GM23248 (cell line): ENCODE measurements at regions not wholly inside any gene's neighbourhood (a gene's known extent, or its start where the extent isn't known, plus 50 kb on each side); places are given as distances from the start of the nearest gene placed in this dataset.

ENCODE experiments used
- DNase-seq: peaks from one replicate; pipeline ENCODE4 v3.0.0-alpha.2; 2015
- H2AFZ ChIP-seq: fragments of 200-600 bp; sonication (generic); 2 replicates; pipeline ENCODE4 v1.6.1; 2016; ENCODE audit warnings: antibody characterized with exemption
- H3F3A ChIP-seq: fragments of 200-600 bp; sonication (generic); 2 replicates; pipeline ENCODE4 v1.6.1; 2016; ENCODE audit warnings: mild to moderate bottlenecking, antibody characterized with exemption, mixed run types; ENCODE audit not compliant: insufficient read depth
- H3K27ac ChIP-seq: fragments of 200-600 bp; sonication (generic); 2 replicates; pipeline ENCODE4 v1.5.1; 2016; ENCODE audit warnings: mild to moderate bottlenecking
- H3K27me3 ChIP-seq: fragments of 200-600 bp; sonication (generic); replicated peaks from 2 replicates; pipeline ENCODE4 v1.6.1; 2016; ENCODE audit warnings: mild to moderate bottlenecking; ENCODE audit not compliant: insufficient read depth
- H3K36me3 ChIP-seq: fragments of 200-600 bp; sonication (generic); 2 replicates; pipeline ENCODE4 v1.6.1; 2016; ENCODE audit warnings: low read depth, mild to moderate bottlenecking
- H3K4me1 ChIP-seq: fragments of 200-600 bp; sonication (generic); 2 replicates; pipeline ENCODE4 v1.6.1; 2016; ENCODE audit warnings: mild to moderate bottlenecking; ENCODE audit not compliant: insufficient read depth
- H3K4me2 ChIP-seq: fragments of 200-600 bp; sonication (generic); one replicate; pipeline ENCODE4 v1.6.1; 2016; ENCODE audit warnings: mild to moderate bottlenecking; ENCODE audit not compliant: unreplicated experiment
- H3K4me3 ChIP-seq: fragments of 200-600 bp; sonication (generic); 2 replicates; pipeline ENCODE4 v1.5.1; 2016; ENCODE audit warnings: mild to moderate bottlenecking
- H3K79me2 ChIP-seq: fragments of 200-600 bp; sonication (generic); 2 replicates; pipeline ENCODE4 v1.6.1; 2016; ENCODE audit warnings: mild to moderate bottlenecking; ENCODE audit not compliant: insufficient read depth
- H3K9ac ChIP-seq: fragments of 200-600 bp; sonication (generic); 2 replicates; pipeline ENCODE4 v1.6.1; 2016; ENCODE audit warnings: mild to moderate bottlenecking
- H3K9me2 ChIP-seq: fragments of 200-600 bp; sonication (generic); 2 replicates; pipeline ENCODE4 v1.6.1; 2016; ENCODE audit warnings: mixed run types, mild to moderate bottlenecking, moderate library complexity; ENCODE audit not compliant: insufficient read depth
- H3K9me3 ChIP-seq: fragments of 200-600 bp; sonication (generic); one replicate; pipeline ENCODE4 v1.6.1; 2017; ENCODE audit warnings: low read depth
- H4K20me1 ChIP-seq: fragments of 200-600 bp; sonication (generic); 2 replicates; pipeline ENCODE4 v1.6.0; 2016; ENCODE audit not compliant: insufficient read depth
- EZH2 ChIP-seq: fragments of 200-600 bp; sonication (generic); IDR thresholded peaks from 2 replicates; pipeline ENCODE4 v1.6.1; 2018; ENCODE audit warnings: antibody characterized with exemption, mild to moderate bottlenecking; ENCODE audit not compliant: insufficient read depth, poor library complexity, severe bottlenecking
- EZH2phosphoT487 ChIP-seq: fragments of 200-600 bp; sonication (generic); IDR thresholded peaks from 2 replicates; pipeline ENCODE4 v1.6.1; 2018; ENCODE audit warnings: antibody characterized with exemption, moderate library complexity, mild to moderate bottlenecking, low read depth; ENCODE audit not compliant: insufficient read depth
- WGBS, 2 experiments: methylation state at CpG; one replicate each; pipeline ENCODE4 v1.1.6; 2015 to 2017; ENCODE audit warnings: low lambda C conversion rate in 2 of 2, low coverage in 1 of 2; ENCODE audit errors: missing lambda C conversion rate in 2 of 2; 5-methylcytosine and 5-hydroxymethylcytosine counted together
- in situ Hi-C: fragments of 300-500 bp; cut with MboI; formaldehyde crosslinking; loops from 2 replicates; pipeline ENCODE4 v1.15.0; 2020

DNA sequence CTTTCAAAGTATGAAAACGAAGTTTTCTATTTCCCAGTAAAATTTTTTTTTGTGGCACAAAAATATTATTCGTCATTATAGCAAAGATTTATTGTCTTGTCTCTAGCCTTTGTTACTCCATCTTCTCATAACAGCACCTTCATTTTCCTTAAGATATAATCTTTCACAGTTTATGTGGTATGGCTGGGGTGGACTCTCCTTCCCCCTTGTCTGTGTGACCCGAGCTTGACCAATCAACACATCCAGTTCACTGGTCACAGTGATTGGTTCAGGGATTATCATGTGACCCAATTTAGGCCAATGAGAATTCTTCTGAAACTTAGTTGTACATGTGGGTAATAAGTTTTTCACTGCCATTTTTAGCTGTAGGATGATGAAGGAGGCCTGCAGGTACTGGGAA lies 71.2 kb upstream of the DCBLD2 start:
- H2AFZ ChIP-seq, result no peak overlapping the region

DNA sequence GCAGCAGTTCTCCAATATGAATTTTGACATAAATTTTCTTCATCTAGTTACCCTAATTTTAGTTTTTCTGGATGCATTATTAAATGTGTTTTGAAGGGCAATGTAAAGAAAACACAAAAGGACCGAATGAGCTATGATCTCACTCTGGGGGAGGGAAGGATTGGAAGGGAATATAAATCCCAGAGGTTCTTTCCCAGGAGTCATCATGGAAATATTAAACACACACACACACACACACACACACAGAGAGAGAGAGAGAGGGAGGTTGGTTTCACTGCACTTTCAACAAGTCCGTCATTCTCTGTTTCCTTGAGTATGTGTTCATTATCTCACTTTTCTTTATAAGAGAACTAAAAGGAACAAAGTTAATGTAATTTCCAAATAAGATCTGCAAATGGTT lies 70.7 kb upstream of the DCBLD2 start:
- H3K27ac ChIP-seq, result peak overlapping the region; percentile 81
- H3K27me3 ChIP-seq, result no peaks in the 10 kb centered on the region
- H4K20me1 ChIP-seq, result no peaks in the 10 kb centered on the region
- WGBS, 2 experiments, result 14 to 25% methylated on average over 2 of the region's 2 CpGs
- peak overlapping the region; percentile 25 for H3K4me3 ChIP-seq
- peak; percentile 89 for DNase-seq
- no peaks in the 10 kb centered on the region for H3K9me3 ChIP-seq
- H3K4me2 ChIP-seq, result peak overlapping the region; percentile 61
- peaks cover 42% of the 10 kb centered on the region for H3F3A ChIP-seq
- no peak overlapping the region for H2AFZ ChIP-seq
- no peaks in the 10 kb centered on the region for H3K36me3 ChIP-seq
- no peaks in the 10 kb centered on the region for H3K79me2 ChIP-seq
- peaks cover 54% of the 10 kb centered on the region for H3K4me1 ChIP-seq
- in situ Hi-C loops, result no loop called here
- TF ChIP-seq EZH2phosphoT487 (peak; percentile 92), EZH2 (no peak)
- H3K9me2 ChIP-seq, result no peaks in the 10 kb centered on the region
- H3K9ac ChIP-seq, result peak overlapping the region; percentile 45

More for the DNA sequence above, 71.2 kb upstream of the DCBLD2 start:
- no peak for DNase-seq
- H3K27me3 ChIP-seq, result no peaks in the 10 kb centered on the region
- H3K9me3 ChIP-seq, result no peaks in the 10 kb centered on the region
- H3F3A ChIP-seq, result peaks cover 46% of the 10 kb centered on the region
- H3K9ac ChIP-seq, result no peak overlapping the region
- in situ Hi-C loops, result no loop called here
- H3K79me2 ChIP-seq, result no peaks in the 10 kb centered on the region
- WGBS, 2 experiments, result 89 to 90% methylated on average over 3 of the region's 3 CpGs
- no peak for TF ChIP-seq EZH2
- TF ChIP-seq EZH2phosphoT487, result no peak
- H3K4me3 ChIP-seq, result no peak overlapping the region
- peak overlapping the region; percentile 61 for H3K4me2 ChIP-seq
- H4K20me1 ChIP-seq, result no peaks in the 10 kb centered on the region
- H3K9me2 ChIP-seq, result no peaks in the 10 kb centered on the region
- H3K36me3 ChIP-seq, result no peaks in the 10 kb centered on the region
- peak overlapping the region; percentile 81 for H3K27ac ChIP-seq
- peaks cover 54% of the 10 kb centered on the region for H3K4me1 ChIP-seq

DNA sequence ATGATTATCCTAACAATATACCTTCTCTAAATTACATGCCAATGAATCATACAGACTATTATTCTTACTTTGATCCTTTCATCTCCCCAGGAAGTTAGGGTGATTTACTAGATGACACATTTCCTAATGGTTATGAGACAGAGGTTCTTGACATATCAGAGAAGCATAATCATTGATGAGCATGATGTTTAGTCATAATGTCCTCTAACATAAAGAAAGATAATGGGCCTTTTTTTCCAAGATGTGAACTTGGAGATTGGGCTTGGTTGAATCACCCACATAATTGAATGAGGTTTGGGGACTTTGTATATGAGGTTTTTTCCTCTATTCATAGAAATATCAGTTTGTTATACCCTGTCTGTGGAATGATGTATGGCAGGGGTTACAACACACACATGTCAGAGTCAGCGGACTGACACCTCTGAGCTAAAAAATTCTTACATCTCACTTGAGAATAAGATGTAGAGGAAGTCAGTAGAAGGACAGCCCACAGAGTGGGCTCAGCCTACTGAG lies 69.7 kb upstream of the DCBLD2 start:
- Histone ChIP-seq H3K79me2 (no peaks in the 10 kb centered on the region), H3K4me2 (peak overlapping the region; percentile 61), H3K27ac (peak overlapping the region; percentile 81), H4K20me1 (no peaks in the 10 kb centered on the region), H3K9me3 (no peaks in the 10 kb centered on the region), H3K27me3 (no peaks in the 10 kb centered on the region), H3K9me2 (no peaks in the 10 kb centered on the region), H2AFZ (no peak overlapping the region), H3K4me3 (peak overlapping the region; percentile 25), H3K36me3 (no peaks in the 10 kb centered on the region), H3K4me1 (peaks cover 61% of the 10 kb centered on the region), H3K9ac (peak overlapping the region; percentile 45), H3F3A (peaks cover 40% of the 10 kb centered on the region)
- TF ChIP-seq EZH2, result no peak
- TF ChIP-seq EZH2phosphoT487, result peak; percentile 96
- in situ Hi-C loops, result no loop called here
- DNase-seq, result peak; percentile 87
- 0% methylated on average over 1 of the region's 1 CpG for WGBS, 2 experiments

DNA sequence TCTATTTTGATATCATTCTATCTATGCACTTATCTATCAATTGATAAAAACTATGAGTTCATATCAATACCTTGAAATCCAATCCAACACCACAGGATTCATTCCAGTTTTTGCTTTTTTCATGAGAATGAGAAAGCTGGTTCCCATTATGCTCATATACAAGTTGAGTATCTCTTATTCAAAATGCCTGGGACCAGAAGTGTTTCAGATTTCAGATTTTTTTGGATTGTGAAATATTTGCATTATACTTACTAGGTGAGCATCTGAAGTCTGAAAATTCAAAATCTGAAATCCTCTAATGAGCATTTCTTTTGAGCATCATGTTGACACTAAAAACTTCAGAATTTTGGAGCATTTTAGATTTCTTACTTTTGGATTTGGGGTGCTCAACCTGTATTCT lies 67.8 kb upstream of the DCBLD2 start:
- Histone ChIP-seq H3F3A (peaks cover 44% of the 10 kb centered on the region), H2AFZ (no peak overlapping the region), H3K36me3 (no peaks in the 10 kb centered on the region), H3K9me2 (no peaks in the 10 kb centered on the region), H3K4me3 (no peak overlapping the region), H3K79me2 (no peaks in the 10 kb centered on the region), H3K27ac (no peak overlapping the region), H4K20me1 (no peaks in the 10 kb centered on the region), H3K4me1 (peaks cover 62% of the 10 kb centered on the region), H3K27me3 (no peaks in the 10 kb centered on the region), H3K9me3 (no peaks in the 10 kb centered on the region), H3K4me2 (no peak overlapping the region), H3K9ac (no peak overlapping the region)
- TF ChIP-seq EZH2 (no peak), EZH2phosphoT487 (no peak)
- no peak for DNase-seq
- in situ Hi-C loops, result no loop called here

DNA sequence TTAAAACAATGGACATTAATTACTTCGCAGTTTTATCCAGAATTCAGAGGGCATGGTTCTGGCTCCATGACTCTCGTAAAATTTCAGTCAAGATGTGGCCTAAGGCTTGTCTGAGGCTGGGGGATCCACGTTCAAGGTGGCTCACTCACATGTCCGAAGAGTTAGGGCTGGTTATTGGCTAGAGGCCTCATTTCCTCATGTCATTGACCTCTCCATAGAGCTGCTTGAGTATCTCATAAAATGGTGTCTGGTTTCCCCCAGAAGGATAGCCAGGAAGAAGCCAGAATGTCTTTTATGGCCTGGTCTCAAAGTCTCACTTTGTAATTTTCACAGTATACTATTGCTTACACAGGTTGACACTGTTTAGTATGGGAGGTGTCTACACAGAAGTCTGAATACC lies 67.3 kb upstream of the DCBLD2 start:
- Histone ChIP-seq H3K9ac (no peak overlapping the region), H3K4me2 (no peak overlapping the region), H3K4me3 (no peak overlapping the region), H3F3A (peaks cover 44% of the 10 kb centered on the region), H3K79me2 (no peaks in the 10 kb centered on the region), H3K4me1 (peaks cover 65% of the 10 kb centered on the region), H3K9me2 (no peaks in the 10 kb centered on the region), H3K36me3 (no peaks in the 10 kb centered on the region), H4K20me1 (no peaks in the 10 kb centered on the region), H3K27me3 (no peaks in the 10 kb centered on the region), H2AFZ (no peak overlapping the region), H3K9me3 (no peaks in the 10 kb centered on the region), H3K27ac (no peak overlapping the region)
- in situ Hi-C loops, result no loop called here
- no peak for TF ChIP-seq EZH2phosphoT487
- TF ChIP-seq EZH2, result no peak
- WGBS, 2 experiments, result 99% methylated on average over 4 of the region's 4 CpGs
- DNase-seq, result no peak
